Stimulated activated CD8-positive, alpha-beta memory T cell treated with anti-CD3 and anti-CD28 coated beads, Interleukin-2, amount 100 ng/mL, for 1 hour (primary cell): ENCODE measurements at regions not wholly inside any gene's neighbourhood (a gene's known extent, or its start where the extent isn't known, plus 50 kb on each side); places are given as distances from the start of the nearest gene placed in this dataset.
"Not testable (repeated sequence)": the region's sequence is repeated elsewhere in the genome, so short reads cannot be mapped to it uniquely, and the experiment has no call there.

Experiments used
- DNase-seq, 2 donors: peaks; one replicate each; pipeline ENCODE4 v3.0.0-alpha.2; 2020; ENCODE audit warnings: low read depth in 2 of 2

- DNase-seq, result no peak
Measured at GRCh38 chr12:126431767-126432166, 1366.5 kb downstream of the AACS start.

- no peak for DNase-seq
Measured at GRCh38 chr12:126432780-126433179, 1367.5 kb downstream of the AACS start.

DNA sequence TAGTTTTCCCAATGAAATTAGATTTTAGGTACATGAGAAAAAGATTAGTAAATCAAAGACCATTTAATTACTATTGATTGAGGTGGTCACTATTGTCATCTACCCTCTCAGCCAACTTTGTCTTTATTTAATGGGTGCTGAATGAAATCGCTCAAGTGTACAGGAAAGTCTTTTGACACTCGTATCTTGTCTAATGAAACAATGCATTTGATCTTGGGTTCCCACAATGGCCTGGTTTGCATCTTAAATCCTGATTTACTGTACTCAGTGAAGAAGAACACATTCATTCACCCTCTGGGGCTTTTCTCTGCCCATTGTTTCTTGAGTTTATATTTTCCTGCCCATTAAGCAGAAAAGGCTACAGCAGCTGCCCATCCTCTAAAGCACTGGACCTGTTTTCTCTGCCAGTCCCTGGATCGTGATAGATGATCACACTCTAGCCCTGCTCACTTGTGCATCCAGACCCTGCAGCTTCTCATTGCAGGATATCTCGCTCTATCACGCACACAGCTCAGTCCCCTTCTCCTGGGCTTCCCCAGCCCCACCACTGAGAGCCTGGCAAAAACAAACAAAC is 1369.3 kb downstream of the AACS start:
- DNase-seq, result no peak

DNA sequence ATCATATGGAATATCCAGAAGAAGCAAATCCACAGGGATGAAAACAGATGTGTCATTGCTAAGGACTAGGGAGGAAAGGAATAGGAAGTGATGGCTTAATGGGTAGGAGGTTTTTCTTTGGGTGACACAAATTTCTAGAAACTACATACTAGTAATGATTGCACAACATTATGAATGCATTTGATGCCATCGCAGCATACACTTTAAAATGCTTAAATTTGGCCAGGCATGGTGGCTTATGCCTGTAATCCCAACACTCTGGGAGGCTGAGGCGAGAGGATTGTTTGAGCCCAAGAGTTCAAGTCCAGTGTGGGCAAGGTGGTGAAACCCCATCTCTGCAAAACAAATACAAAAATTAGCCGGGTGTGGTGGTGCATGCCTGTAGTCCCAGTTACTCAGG is 1370.8 kb downstream of the AACS start:
- no peak for DNase-seq

DNA sequence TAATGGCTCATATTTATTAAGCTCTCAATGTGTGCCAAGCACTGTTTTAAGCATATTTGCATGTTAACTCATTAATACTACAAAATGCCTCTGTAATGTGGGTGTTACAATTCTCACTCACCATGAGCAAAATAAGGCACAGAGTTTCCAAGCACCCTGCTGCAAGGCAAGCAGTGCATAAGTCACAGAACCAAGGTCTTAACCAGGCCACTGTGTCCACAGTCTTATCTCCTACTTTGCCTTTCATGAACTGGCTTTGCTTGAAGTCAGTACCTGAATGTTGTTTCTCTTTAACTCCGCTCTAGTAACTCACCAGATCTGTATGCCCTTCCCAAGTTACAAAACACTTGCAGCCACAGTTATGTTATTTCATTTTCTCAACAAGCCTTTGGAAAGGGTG is 1372.7 kb downstream of the AACS start:
- no peak for DNase-seq

DNA sequence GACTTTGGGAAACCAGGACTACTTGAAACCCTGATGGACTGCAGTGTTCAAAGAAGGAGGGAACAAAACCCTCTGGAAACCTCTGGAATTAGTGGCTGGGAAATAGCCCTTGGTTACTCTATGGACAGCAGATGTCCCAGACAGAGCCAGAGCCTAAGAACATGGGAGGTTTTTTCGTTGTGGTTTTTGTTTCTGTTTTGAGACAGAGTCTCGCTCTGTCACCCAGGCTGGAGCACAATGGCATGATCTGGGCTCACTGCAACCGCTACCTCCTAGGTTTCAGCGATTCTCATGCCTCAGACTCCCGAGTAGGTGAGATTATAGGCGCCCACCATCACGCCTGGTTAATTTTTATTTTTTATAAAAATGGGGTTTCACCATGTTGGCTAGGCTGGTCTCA is 1378.7 kb downstream of the AACS start:
- no peak for DNase-seq

- DNase-seq, result no peak
Measured at GRCh38 chr12:126447346-126447745, 1382.1 kb downstream of the AACS start.

- DNase-seq, result no peak
Measured at GRCh38 chr12:126451809-126452208, 1386.6 kb downstream of the AACS start.

- DNase-seq, result not testable (repeated sequence)
Measured at GRCh38 chr12:126452686-126453085, 1387.5 kb downstream of the AACS start.

DNA sequence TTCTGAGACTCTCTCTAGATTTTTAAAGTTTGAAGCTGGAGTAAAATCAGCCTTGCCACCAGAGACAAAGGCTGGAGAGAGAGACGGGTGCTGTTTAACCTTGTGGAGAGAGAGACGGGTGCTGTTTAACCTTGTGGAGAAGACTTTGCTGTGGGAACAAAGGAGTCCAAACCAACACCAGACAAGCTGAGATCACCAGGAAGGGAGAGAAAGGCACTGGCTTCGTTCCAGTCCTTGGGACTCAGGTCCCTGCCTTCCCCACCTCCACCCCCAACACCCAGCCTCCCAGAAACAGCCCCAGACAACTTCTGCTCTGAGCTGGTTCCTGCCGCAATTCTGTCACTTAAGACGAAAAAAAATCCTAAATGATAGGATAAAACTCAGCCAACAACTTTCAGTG is 1389.3 kb downstream of the AACS start:
- no peak for DNase-seq

DNA sequence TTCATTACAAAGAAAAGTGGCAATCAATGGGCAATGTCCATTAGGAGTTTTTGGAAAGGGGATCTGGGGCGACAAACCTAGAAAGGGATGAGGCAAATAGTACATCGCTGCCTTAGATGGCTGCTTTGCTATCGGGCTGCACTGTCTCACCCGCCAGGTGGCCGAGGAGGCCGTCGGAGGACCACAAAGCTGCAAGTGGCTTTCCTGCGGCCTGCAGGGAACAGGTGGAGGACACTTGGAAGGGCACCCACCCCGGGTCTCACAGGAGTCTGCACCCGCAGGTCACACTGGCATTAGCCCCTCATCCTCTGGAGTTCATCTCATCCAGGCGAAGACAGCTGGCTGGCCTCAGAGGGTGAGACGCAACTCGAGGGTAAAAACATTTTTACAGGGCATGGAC is 1392.5 kb downstream of the AACS start:
- DNase-seq, result no peak

DNA sequence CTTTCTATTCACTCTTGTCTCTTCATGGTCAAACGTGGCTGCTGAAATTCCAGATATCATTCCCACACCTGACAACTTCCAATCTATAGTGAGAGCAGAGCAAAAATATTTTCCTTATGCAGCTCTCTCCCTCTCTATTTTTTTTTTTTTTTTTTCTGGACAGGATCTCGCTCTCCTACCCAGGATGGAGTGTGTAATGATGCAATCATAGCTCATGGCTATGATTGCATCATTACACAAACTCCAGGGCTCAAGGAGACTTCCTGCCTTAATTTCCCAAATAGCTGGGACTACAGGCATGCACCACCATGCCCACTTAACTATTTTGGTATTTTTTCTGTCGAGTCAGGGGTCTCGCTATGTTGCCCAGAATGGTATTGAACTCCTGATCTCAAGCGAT is 1398.9 kb downstream of the AACS start:
- DNase-seq, result no peak

GRCh38 chr12:126469211-126469610 is 1404.0 kb downstream of the AACS start:
- no peak for DNase-seq

DNA sequence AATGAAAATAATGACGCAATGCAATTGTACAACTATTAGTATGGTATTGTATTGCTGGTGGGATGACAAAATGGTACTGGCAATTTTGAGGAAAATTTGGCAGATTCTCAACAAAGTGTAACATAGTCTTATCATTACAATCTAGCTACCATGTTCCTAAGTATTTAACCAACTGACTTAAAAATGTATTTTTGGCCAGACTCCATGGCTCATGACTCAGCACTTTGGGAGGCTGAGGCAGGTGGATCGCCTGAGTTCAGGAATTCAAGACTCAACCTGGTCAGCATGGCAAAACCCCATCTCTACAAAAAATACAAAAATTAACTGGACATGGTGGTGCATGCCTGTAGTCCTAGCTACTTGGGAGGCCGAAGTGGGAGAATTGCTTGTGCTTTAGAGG is 1409.5 kb downstream of the AACS start:
- DNase-seq, result no peak

DNA sequence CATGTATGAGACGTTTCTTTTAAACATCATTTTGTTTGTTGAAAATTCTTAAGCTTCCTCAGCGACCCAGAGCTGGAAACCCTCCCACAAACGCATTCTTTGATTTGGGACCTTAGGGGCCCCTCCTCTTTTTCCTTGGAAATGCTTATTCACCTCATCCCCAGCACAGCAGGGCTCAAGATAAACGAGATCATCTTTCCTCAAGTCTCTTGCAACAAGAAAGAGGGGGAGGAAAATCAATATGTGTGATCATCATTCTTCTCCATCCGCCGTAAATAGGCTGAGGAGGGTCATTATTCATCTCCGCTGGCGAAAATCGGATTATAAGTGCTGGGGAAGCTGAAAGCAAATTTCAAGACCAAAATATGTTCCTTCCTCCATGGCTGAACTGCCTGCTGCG is 1415.2 kb downstream of the AACS start:
- no peak for DNase-seq

- DNase-seq, result no peak
Measured at GRCh38 chr12:126481688-126482087, 1416.5 kb downstream of the AACS start.

DNA sequence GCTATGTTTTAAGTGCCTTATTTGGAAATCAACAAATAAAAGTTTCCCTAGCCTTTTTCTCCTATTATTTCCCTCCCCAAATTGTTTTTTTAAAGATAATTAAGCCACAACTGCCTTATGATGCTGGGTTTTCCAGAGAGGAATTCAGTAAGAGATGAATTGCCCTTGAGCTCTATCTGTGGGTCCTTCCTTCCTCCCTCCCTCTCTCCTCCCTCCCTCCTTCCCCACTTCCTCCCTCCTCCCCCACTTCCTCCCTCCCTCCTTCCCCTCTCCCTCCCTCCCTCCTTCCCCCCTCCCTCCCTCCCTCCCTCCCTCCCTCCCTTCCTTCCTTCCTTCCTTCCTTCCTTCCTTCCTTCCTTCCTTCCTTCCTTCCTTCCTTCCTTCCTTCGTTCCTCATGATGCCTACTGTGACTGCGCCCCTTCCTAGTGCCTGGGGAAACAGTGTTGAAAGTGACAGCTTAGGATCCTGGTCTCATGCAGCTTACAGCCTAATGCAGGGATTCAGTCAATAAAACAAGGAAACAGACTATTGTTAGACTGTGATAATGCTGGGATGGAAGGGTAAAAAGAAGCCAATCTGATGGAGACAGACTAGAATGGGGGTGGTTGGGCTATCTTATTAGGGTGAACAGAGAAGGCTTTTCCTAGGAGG is 1417.1 kb downstream of the AACS start:
- DNase-seq, result no peak

DNA sequence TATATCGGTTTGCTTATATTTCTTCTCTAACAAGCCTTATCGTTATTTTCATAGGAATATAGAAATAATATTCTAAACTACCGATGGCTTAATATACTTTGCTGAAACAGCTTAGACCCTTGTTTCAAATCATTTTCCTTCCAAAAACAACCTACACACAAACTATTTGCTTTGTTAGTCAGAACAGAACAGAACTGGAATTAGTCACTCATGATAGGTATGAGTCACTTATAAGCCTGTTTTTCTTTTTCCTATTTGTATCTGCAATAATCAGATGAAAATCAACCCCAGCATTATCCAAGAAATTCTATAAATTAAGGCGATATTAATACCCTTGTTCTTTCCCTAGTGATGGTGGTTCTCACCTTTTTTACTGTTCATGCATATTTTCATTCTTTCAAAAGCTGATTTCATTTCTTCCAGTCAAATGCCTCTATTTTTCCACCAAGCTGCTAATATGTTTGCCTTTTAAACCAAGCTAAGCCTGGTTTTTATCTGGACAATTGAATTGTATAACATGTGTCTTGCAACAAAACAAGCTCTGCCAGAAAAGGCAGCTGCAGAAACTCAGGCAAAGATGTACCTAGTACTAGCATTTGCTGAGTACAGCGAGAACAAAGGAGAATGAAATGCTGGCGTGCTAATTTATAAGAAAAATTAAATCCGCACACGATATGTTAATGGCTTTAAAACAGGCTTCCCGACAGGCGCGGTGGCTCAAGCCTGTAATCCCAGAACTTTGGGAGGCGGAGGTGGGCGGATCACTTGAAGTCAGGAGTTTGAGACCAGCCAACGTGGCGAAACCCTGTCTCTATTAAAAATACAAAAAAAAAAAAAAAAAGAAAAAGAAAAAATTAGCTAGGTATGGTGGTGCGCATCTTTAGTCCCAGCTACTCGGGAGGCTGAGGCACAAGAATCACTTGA is 1418.2 kb downstream of the AACS start:
- DNase-seq, result no peak

GRCh38 chr12:126487431-126487980 is 1422.3 kb downstream of the AACS start:
- no peak for DNase-seq

DNA sequence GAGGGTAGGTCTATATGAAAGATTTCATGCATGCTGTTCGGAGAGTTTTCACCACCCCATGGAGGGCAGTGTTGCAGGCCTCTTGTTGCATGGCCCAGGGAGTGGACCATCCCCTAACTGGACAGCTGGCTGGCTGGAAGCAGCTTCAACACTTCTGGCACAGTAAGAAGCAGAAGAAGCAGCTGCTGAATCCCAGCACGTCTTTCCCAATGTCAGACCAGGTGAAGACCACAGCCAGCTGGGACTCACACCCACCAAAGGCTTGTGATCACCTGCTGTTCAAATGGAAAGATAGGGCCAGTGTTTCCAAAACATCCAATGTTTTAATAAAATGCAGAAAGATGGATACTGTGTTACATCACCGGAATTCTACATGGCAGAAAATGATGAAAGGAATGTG is 1423.6 kb downstream of the AACS start:
- no peak for DNase-seq

DNA sequence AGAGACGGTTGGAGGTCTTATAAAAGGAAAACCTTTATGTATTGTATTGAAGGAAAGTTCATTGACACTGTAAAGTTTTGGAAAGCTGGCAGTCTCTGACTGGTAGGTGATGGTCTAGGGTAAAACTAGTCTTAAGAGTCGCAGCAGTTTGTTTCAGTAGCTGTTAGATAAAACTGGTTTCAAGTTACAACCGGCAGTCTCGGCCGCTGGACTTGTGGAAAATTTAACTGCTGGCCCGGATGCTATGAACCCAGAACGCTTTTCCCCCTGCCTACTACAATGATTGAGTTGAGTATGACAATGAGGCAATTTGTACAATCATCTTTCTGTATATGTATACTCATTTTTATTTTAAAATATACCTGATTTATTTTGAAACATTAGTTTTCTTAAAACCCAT is 1426.9 kb downstream of the AACS start:
- no peak for DNase-seq

DNA sequence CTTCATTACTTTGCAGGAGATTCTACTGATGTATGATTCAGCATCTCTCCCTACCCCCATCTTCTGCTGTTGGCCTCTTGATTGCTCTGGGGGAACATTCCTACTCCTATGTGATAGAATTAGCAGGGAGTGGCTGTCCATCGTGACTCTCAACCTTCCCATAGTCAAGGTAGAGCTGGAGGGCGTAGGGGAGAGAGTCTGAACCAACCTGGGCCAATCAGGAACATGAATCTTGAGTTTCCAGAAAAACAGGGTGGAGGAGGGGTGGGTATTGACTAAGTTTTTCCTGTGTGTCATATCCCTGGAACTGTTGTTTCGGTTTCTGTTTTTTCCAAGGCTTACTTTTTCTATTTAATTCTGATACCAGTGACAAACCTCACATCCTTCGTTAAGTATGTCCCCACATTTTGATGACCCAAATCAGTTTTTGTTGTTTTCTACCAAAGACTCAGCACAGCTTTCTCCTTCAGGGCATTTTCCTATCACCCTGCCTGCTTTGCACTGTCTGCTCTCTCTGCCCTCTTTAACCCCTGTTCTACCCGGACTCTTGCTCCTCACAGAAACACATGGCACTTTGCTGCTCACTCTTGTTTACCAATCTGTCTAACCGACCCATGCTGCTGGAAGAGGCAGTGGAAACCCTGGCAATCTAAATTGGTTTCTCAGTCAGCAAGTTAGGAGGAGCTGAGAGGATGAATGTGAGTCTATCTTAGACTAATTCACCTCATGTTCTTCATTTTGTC is 1428.3 kb downstream of the AACS start:
- no peak for DNase-seq
